WTC11 (cell line): ENCODE measurements at regions not wholly inside any gene's neighbourhood (a gene's known extent, or its start where the extent isn't known, plus 50 kb on each side); places are given as distances from the start of the nearest gene placed in this dataset.

ENCODE experiments used
- FOXJ3 ChIP-seq: sonication (generic); formaldehyde crosslinking; IDR thresholded peaks from 2 replicates; pipeline ENCODE4 v1.9.0; 2021; ENCODE audit warnings: missing genetic modification reagents, mild to moderate bottlenecking, borderline replicate concordance
- FOXK1 ChIP-seq: sonication (generic); formaldehyde crosslinking; IDR thresholded peaks from 2 replicates; pipeline ENCODE4 v1.8.0; 2022; ENCODE audit warnings: mild to moderate bottlenecking, moderate library complexity, missing genetic modification reagents
- GTF2I ChIP-seq: fragments of 250-450 bp; sonication (Bioruptor Pico); conservative IDR thresholded peaks from 2 replicates; pipeline ENCODE4 v1.4.0; 2021; ENCODE audit warnings: mild to moderate bottlenecking
- JUN ChIP-seq: sonication (generic); formaldehyde crosslinking; IDR thresholded peaks from 2 replicates; pipeline ENCODE4 v1.8.0; 2023; ENCODE audit warnings: mild to moderate bottlenecking, missing genetic modification reagents
- KAT7 ChIP-seq: sonication (generic); formaldehyde crosslinking; IDR thresholded peaks from 2 replicates; pipeline ENCODE4 v1.8.1; 2023; ENCODE audit warnings: missing genetic modification reagents, mild to moderate bottlenecking, borderline replicate concordance
- NFYB ChIP-seq: sonication (generic); formaldehyde crosslinking; conservative IDR thresholded peaks from 2 replicates; pipeline ENCODE4 v1.8.0; 2022; ENCODE audit warnings: low read depth, missing genetic modification reagents
- ZNF263 ChIP-seq: sonication (generic); formaldehyde crosslinking; IDR thresholded peaks from 2 replicates; pipeline ENCODE4 v1.8.1; 2022; ENCODE audit warnings: low read depth, mild to moderate bottlenecking, moderate library complexity, missing genetic modification reagents
- TF ChIP-seq, protein P1 (sequence below): fragments of 200-600 bp; IDR thresholded peaks from 2 replicates; pipeline ENCODE4 v1.8.0; 2022; ENCODE audit warnings: antibody characterized with exemption
- TF ChIP-seq, protein P2 (sequence below): sonication (generic); formaldehyde crosslinking; IDR thresholded peaks from 2 replicates; pipeline ENCODE4 v1.8.0; 2023; ENCODE audit warnings: missing genetic modification reagents, mild to moderate bottlenecking, borderline replicate concordance
- TF ChIP-seq, protein P3 (sequence below): sonication (generic); formaldehyde crosslinking; IDR thresholded peaks from 2 replicates; pipeline ENCODE4 v1.8.1; 2023; ENCODE audit warnings: mild to moderate bottlenecking, missing genetic modification reagents
- TF ChIP-seq, protein P4 (sequence below): sonication (generic); formaldehyde crosslinking; IDR thresholded peaks from 2 replicates; pipeline ENCODE4 v1.8.0; 2022; ENCODE audit warnings: mild to moderate bottlenecking, missing genetic modification reagents

DNA sequence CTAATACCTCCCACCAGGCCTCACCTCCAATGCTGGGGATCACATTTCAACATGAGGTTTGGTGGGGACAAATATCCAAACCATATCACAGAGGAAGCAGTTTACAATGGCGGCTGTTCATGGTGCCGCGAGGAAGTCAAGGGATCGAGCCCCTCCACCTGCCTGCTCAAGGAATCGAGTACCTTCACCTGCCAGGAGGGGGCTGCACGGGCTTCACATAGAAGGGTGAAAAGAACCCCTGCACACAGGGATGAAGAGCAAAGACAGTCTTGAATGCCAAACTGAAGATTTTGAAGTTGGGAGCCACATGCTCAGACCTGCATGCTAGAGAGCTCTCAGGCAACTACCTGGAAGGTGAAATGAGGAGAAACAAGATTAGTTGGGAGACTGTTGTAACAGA, 110.3 kb downstream of the KCNF1 start:
- TF ChIP-seq, protein P1, sequence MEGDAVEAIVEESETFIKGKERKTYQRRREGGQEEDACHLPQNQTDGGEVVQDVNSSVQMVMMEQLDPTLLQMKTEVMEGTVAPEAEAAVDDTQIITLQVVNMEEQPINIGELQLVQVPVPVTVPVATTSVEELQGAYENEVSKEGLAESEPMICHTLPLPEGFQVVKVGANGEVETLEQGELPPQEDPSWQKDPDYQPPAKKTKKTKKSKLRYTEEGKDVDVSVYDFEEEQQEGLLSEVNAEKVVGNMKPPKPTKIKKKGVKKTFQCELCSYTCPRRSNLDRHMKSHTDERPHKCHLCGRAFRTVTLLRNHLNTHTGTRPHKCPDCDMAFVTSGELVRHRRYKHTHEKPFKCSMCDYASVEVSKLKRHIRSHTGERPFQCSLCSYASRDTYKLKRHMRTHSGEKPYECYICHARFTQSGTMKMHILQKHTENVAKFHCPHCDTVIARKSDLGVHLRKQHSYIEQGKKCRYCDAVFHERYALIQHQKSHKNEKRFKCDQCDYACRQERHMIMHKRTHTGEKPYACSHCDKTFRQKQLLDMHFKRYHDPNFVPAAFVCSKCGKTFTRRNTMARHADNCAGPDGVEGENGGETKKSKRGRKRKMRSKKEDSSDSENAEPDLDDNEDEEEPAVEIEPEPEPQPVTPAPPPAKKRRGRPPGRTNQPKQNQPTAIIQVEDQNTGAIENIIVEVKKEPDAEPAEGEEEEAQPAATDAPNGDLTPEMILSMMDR = peak; percentile 27; the same call in 1 of the 2 replicates
- TF ChIP-seq, protein P2, sequence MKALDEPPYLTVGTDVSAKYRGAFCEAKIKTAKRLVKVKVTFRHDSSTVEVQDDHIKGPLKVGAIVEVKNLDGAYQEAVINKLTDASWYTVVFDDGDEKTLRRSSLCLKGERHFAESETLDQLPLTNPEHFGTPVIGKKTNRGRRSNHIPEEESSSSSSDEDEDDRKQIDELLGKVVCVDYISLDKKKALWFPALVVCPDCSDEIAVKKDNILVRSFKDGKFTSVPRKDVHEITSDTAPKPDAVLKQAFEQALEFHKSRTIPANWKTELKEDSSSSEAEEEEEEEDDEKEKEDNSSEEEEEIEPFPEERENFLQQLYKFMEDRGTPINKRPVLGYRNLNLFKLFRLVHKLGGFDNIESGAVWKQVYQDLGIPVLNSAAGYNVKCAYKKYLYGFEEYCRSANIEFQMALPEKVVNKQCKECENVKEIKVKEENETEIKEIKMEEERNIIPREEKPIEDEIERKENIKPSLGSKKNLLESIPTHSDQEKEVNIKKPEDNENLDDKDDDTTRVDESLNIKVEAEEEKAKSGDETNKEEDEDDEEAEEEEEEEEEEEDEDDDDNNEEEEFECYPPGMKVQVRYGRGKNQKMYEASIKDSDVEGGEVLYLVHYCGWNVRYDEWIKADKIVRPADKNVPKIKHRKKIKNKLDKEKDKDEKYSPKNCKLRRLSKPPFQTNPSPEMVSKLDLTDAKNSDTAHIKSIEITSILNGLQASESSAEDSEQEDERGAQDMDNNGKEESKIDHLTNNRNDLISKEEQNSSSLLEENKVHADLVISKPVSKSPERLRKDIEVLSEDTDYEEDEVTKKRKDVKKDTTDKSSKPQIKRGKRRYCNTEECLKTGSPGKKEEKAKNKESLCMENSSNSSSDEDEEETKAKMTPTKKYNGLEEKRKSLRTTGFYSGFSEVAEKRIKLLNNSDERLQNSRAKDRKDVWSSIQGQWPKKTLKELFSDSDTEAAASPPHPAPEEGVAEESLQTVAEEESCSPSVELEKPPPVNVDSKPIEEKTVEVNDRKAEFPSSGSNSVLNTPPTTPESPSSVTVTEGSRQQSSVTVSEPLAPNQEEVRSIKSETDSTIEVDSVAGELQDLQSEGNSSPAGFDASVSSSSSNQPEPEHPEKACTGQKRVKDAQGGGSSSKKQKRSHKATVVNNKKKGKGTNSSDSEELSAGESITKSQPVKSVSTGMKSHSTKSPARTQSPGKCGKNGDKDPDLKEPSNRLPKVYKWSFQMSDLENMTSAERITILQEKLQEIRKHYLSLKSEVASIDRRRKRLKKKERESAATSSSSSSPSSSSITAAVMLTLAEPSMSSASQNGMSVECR (CRISPR knock-in tag) = no peak
- TF ChIP-seq, protein P3, sequence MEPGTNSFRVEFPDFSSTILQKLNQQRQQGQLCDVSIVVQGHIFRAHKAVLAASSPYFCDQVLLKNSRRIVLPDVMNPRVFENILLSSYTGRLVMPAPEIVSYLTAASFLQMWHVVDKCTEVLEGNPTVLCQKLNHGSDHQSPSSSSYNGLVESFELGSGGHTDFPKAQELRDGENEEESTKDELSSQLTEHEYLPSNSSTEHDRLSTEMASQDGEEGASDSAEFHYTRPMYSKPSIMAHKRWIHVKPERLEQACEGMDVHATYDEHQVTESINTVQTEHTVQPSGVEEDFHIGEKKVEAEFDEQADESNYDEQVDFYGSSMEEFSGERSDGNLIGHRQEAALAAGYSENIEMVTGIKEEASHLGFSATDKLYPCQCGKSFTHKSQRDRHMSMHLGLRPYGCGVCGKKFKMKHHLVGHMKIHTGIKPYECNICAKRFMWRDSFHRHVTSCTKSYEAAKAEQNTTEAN (CRISPR knock-in tag) = no peak
- TF ChIP-seq NFYB (CRISPR knock-in tag) = no peak
- no peak for TF ChIP-seq FOXJ3
- no peak for TF ChIP-seq ZNF263 (CRISPR knock-in tag)
- no peak for TF ChIP-seq KAT7
- TF ChIP-seq, protein P4, sequence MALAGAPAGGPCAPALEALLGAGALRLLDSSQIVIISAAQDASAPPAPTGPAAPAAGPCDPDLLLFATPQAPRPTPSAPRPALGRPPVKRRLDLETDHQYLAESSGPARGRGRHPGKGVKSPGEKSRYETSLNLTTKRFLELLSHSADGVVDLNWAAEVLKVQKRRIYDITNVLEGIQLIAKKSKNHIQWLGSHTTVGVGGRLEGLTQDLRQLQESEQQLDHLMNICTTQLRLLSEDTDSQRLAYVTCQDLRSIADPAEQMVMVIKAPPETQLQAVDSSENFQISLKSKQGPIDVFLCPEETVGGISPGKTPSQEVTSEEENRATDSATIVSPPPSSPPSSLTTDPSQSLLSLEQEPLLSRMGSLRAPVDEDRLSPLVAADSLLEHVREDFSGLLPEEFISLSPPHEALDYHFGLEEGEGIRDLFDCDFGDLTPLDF (CRISPR knock-in tag) = no peak
- TF ChIP-seq FOXK1 (CRISPR knock-in tag) = no peak
- no peak for TF ChIP-seq JUN (CRISPR knock-in tag)
- TF ChIP-seq GTF2I = no peak
